Heart left ventricle (tissue), 13 donors: ENCODE measurements at regions not wholly inside any gene's neighbourhood (a gene's known extent, or its start where the extent isn't known, plus 50 kb on each side); places are given as distances from the start of the nearest gene placed in this dataset.

Source experiments
- CTCF ChIP-seq, 12 donors: fragments of 200-600 bp; sonication (generic) in 4 of 12; IDR thresholded peaks; one replicate each; pipeline versions ENCODE4 v1.5.0 to v1.8.0; 2018 to 2022; ENCODE audit warnings: antibody characterized with exemption in 12 of 12, mild to moderate bottlenecking in 5 of 12
- POLR2A ChIP-seq, 2 donors: fragments of 450-650 bp; IDR thresholded peaks; one replicate each; pipeline ENCODE4 v1.6.1; 2017; ENCODE audit warnings: antibody characterized with exemption in 2 of 2, mild to moderate bottlenecking in 2 of 2, moderate library complexity in 2 of 2
- donor health status: ischemic (EF 13 %, LVEDD 7.1; RV severe dilation, severe dysfunction).
- donor health status: DM: no; HTN: yes; CAD: no.
- donor health status: DM: no; HTN: no; CAD: no.
- donor health status: ischemic (EF 25% LVEDD 6.9; RV normal size, moderate dysfunction).
- donor health status: ischemic (EF 25% LVEDD 5.7; RV mildly dilated, moderate dysfunction).
- donor health status: ischemic (EF 35%, LVEDD 5.7; RV mildly dilated, moderate dysfunction).
- donor health status: nonischemic (EF 11% LVEDD 7.7; RV severe dilation, severe dysfunction).
- donor health status: DM: yes; HTN: yes; CAD: no.
- donor health status: PGD.
- donor health status: ischemic (EF 29% LVEDD 5.4; RV normal size, mild dysfunction).
- donor health status: nonischemic (EF 23%, LVEDD 6.1; RV moderate dilation, normal function).

GRCh38 chr1:79422726-79423125 is 416.2 kb upstream of the ADGRL4 start:
- TF ChIP-seq CTCF (IDR thresholded peaks at IDR 0.05) (no peak), POLR2A (IDR thresholded peaks at IDR 0.05) (no peak)
